Limb (tissue), 2 donors: ENCODE measurements at regions not wholly inside any gene's neighbourhood (a gene's known extent, or its start where the extent isn't known, plus 50 kb on each side); places are given as distances from the start of the nearest gene placed in this dataset.

Experiments
- DNase-seq, 2 donors: peaks; one replicate each; pipeline ENCODE4 v3.0.0-alpha.2; 2016; ENCODE audit errors: extremely low spot score in 2 of 2

- no peak for DNase-seq
These were observed 84.1 kb downstream of the C11orf91 start for GRCh38 chr11:33616552-33616951.

DNA sequence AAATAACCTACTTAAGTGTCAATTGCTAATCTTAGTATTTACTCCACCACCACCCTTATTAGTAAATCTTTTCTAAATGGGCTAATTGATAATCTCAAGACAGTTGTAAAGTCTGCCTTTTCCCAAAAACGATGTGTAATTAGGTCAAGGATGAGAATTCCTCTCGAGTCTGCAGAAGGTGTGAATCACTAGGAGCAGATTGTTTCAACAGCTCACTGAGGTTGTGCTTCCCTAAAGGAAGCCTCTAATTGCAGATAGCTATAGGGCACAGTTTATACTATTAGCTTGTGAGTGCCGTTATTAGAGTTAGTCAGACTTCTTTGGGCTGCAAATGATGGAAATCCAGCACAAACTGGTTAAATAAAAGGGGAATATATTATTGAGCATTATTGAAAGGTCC, 84.9 kb downstream of the C11orf91 start:
- DNase-seq: no peak

DNA sequence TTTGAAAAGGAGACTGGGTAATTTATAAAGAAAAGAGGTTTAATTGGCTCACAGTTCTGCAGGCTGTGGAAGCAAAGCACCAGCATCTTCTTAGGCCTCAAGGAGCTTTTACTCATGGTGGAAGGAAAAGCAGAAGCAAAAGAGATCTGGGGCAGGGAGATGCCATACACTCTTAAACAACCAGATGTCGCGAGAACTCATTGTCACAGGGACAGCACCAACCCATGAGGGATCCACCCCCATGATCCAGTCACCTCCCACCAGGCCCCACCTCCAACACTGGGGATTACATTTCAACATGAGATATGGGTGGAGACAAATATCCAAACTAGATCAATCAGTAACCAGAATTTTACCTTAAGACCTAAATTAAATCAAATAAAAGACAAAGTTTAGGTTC, 87.2 kb downstream of the C11orf91 start:
- DNase-seq: no peak

GRCh38 chr11:33610903-33611302, 89.7 kb downstream of the C11orf91 start:
- DNase-seq: no peak

DNA sequence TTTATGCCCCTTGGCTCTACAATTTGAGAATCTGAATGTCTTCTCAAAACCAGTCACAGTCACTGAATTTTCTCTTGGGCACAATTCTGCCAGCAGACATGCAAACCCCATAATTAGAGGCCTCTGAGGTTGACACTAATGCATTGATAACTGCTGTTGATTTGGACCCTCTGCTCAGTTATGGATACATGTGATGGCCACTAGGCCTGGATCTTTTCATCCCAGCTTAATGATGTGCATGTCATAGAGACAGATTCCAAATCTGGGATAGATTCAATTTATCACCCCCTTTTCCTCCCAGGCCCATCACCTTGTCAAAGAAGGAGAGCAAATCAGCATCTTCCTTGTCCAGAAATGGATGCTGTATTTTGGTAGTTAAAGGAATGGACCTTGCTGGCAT, 92.2 kb downstream of the C11orf91 start:
- no peak for DNase-seq

DNA sequence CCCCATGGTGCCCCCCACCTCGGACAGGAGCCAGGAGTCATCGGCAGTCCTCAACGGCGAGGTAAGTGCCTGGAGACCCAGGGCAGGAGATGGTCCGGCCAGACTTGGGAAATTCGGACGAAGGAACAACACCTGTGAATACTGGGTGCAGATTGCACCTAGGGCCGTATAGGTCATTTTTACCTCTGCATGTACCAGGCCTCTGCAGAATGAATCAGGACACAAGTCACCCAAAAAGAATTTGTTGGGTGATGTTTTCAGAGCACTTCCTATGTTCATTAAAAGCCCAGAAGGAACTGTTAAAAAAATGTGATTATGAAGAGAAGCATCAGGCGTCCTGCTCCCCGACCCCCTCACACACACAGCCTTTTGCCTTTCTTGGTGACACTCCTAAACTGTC, 93.9 kb downstream of the C11orf91 start:
- no peak for DNase-seq

DNA sequence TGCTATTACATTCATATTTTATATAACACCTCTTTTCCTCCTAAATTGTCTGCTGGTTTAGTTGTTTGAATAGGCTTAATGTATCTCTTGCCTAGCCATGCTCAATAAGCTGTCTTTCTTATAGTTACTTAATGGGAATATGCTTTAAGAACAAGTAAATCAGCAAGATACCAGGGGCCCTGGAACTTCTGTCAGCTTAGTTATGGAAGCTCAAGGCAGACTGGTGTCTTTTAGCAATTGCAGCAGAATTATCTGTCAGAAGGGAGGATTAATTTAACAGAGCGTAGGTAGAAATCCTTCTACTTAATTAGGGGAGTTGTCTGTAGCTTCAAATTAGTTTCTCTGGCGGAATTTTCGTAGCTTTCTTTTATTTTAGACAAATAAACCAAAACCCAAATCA, 94.9 kb downstream of the C11orf91 start:
- DNase-seq: no peak

- no peak for DNase-seq
These were observed 102.1 kb downstream of the C11orf91 start for GRCh38 chr11:33598426-33599069.

- DNase-seq: no peak
These were observed 106.4 kb downstream of the C11orf91 start for GRCh38 chr11:33594188-33594587.

DNA sequence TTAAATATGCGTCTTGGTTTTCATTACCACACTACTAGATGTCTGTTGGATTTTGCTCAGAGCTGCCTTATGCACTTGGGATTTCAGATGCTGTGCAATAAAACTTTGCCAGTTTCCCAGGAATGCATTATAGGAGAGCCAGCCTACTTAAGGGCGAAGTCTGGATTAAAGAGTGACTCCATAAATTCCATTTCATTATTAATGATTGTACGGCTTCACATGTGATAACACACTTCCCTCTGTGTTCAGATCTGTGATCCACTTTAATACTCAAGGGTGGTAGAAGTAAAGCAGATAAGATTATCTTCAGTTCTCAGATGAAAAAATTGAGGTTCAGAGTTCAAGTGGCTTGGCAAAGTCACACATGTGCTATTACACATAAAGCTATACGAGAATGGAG, 110.2 kb downstream of the C11orf91 start:
- no peak for DNase-seq

DNA sequence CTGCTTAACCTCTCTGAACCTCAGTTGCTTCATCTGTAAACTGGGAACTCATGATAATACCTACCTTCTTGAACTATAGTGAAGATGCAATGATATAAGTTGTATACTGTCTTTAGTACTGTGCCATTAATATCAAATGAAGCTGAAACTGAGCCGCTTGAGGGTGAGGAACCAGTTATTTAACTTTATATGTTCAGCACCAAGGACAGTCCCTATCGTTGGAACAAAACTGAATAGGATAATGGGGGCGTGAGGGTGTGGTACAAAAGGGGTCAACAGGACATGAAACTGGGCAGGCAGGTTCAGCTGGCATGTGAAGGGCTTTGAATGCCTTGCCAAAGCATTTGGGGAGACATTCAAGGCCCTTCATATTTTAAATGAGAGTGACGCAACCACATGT, 112.6 kb downstream of the C11orf91 start:
- DNase-seq: no peak

- DNase-seq: no peak
These were observed 114.9 kb downstream of the C11orf91 start for GRCh38 chr11:33585586-33586209.

DNA sequence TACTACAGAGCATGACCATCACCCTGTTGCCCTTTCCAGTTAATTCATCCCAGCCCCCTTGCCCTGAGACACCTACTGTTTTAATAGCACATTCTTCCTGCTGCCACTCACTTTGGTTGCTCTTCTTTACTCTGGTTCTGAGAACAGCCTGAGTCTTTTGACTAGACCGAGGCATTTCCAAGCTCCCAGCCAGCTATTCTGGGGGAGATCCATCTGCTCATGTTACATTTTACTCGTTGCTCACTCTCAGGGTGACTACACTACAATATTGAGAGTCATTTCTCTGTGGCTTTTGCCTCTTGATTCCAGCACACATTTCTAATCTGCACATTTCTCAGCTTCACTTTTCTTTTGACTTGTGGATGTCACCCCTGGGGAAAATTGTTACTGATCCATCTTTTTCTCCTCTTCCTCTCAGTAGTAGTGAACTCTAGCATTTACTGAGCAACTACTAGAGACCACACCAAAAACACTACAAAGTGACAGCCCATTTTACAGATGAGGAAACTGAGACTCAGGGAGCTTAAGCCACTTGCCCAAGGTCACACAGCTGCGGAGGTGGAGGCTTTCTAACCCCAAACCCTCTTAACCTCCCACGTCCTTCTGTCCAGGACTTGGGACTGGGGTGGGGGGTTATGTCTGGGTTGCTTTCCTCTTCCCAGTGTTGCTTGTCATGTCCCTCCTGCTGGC, 117.8 kb downstream of the C11orf91 start:
- no peak for DNase-seq

DNA sequence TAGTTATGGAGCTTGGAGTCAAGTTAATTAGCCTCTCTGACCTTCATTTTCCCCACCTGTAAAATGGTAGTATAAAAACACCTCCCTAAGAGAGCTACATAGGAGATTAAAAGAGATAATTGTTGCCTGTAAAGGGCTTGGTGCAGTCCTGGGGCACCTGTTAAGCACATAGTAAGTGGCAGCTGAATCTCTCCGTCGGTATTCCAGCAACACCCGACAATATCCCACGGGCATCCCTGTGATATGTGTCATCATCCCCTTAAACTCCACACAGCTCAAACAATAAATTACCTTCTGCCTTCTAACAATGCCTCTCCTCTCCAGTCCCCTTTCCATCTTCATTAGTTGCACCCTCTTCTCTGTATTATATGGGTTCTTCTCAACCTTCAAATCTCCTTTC, 121.5 kb downstream of the C11orf91 start:
- DNase-seq: no peak

- DNase-seq: no peak
These were observed 123.4 kb downstream of the C11orf91 start for GRCh38 chr11:33577204-33577603.

GRCh38 chr11:33575311-33575710, 125.3 kb downstream of the C11orf91 start:
- DNase-seq: no peak

DNA sequence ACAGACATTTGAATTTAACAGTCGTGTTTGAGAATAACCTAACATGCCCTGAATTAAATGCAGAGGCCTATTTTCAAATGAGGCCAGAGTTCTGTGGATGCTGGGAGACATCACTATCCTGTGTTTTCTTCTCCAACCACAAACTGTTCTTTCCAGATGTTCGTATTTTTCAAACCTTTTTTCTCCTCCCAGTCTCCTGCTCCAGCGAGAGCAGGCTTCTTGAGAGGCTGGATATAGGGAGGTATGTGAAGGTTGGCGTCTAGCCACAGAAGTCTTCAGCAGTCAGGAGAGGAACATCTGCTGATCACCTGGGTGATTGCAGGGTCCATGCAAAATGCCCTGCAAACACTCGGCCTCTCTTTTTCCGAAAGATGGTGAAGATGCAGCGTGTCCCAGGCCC, 126.3 kb downstream of the C11orf91 start:
- peak in 1 of 2 donors; percentile 2 for DNase-seq

- DNase-seq: no peak
These were observed 131.3 kb downstream of the C11orf91 start for GRCh38 chr11:33569333-33569732.

- DNase-seq: no peak
These were observed 133.6 kb downstream of the C11orf91 start for GRCh38 chr11:33567004-33567403.

DNA sequence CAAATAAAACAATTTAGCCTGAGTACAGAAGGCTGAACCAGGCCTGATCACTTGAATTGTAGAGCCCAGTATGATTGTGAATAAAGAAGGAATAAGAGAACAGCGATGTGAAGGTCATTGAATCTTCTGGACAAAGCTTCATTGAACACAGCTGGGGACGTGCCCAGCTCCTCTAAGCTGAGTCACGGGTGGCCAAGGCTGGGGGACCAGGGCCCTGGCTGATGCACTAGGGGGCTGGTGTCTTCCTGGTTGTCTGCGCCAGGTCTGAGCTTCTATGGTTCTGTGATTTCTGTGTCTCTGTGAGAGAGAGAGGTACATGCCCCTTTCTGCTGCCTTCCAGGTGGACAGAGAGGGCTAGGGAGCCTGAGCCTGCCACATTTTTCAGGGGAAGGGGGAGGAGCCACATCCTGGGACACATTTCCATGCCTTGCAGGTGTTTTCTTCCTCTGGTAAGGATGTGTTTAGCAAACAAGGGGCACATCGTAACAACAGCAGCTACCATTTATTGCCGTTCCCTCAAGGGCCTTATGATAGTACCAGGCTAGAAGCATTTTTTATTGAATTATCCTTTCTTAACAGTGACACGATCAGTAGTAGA, 135.7 kb downstream of the C11orf91 start:
- DNase-seq: no peak

DNA sequence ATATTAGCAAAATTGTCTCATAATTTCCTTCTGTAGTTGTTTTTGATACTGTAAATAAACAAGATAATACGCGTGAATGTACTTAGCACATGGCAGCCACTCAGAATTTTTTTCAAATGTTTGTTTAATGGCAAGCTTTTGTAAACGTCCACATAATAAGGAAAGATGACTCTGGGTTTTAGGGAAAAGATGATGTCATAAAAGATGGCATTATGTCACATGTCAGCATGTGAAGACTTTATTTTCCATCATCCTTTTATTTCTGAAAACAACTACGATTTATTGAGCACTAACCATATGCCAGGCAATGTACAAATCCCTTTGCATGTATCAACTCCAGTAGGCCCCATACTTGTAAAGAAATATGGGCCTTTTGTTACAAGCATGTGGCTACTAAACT, 139.9 kb downstream of the C11orf91 start:
- no peak for DNase-seq

GRCh38 chr11:33559567-33559966, 141.1 kb downstream of the C11orf91 start:
- DNase-seq: no peak

DNA sequence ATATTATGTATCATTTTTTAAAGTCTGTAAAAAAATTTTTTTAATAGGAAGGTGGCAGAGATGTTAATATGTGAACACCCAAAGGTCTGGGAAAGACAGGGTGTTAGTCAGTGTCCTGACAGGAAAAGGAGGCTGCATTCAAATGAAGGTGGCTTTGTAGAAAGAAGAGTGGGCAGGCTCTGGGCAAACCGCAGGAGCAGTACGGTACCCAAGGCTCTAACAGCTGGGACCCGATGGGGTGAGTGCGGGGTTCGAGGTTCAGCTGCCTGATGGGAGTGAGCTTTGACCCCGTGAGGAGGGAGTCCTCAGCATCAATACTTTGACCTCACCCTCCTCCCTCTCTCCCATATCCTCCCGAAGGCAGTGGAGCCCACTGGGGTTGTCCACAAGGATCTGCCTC, 142.5 kb downstream of the C11orf91 start:
- DNase-seq: no peak
